Stimulated activated CD4-positive, alpha-beta T cell treated with anti-CD3 and anti-CD28 coated beads, Interleukin-1b, Interleukin-23, amount 100 ng/mL, for 1 hour (primary cell): ENCODE measurements at regions not wholly inside any gene's neighbourhood (a gene's known extent, or its start where the extent isn't known, plus 50 kb on each side); places are given as distances from the start of the nearest gene placed in this dataset.

ENCODE experiments used
- DNase-seq, 2 donors: peaks; one replicate each; pipeline ENCODE4 v3.0.0-alpha.2; 2020; ENCODE audit warnings: low read depth in 2 of 2

DNA sequence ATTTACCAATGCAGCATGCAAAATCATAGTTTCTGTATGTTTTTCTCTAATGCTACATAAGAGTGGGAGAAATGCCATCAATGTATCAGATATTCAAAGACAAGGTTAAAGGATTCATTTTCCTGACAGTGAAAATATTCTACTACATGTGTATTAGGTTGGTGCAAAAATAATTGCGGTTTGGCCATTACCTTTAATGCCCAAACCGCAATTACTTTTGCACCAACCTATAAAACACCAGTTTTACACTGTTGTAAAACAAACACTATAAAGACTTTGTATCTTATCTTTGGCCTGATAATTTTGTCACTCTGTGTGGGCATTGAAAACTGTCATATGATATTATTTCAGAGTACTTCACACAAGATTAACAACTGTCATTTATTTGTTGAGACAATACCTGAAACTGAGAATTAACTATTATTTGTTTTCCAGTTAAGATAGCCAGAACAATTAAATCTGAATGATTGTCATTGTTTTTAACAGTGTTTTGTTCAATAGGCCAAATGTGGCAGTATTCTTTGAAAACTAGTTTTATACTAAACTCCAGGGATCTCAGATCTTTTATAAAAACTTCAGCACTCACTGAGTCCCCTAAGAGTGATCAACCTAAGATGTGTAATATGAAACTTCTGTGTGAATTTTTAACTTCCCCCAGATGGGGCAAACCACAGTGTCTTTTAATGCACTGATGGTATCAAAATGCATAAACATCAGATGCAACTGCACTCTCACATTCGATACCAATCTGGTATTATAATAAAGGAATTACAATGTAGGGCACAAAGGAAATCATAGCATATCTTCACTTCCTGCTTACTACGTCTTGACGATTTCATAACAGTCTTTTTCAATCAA, 53.8 kb upstream of the FBN2 start:
- no peak for DNase-seq

DNA sequence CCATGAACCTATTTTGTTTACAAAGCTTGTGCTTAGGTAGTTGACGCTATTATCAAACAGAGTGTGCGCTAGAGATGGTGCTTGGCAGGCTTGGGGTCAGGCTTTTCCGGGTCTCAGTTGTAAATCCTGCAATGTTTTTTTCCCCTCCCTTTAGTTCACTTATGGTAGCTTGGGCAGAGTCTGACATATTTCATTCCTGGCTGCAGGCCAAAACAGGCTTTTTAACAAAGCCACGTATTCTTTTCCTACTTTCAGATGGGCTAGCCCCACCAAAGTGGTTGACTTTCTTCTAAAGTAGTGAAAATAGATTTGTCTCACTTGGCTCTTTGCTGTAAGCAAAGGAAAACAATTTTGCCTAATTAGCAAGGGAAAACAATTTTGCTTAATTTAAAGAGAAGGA, 58.0 kb upstream of the FBN2 start:
- DNase-seq, result no peak

DNA sequence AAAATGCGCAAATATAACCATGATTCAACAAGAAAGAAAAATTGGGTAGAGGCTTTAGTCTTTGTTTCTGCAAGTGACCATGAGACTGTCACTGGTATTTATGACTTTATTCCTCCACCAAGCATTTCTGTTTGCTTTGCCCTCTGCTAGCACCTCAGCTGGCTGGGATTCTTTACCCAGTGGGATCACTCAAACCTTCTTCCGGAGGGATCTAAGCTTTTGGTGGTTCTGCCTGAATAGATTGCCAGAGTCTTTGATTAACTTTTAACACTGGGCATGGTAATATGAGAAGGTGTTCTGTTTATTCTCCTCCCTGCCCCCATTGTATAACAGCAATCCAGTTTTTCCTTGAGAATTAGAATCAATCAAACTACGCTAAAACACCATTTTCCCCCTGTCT, 59.1 kb upstream of the FBN2 start:
- DNase-seq, result no peak

DNA sequence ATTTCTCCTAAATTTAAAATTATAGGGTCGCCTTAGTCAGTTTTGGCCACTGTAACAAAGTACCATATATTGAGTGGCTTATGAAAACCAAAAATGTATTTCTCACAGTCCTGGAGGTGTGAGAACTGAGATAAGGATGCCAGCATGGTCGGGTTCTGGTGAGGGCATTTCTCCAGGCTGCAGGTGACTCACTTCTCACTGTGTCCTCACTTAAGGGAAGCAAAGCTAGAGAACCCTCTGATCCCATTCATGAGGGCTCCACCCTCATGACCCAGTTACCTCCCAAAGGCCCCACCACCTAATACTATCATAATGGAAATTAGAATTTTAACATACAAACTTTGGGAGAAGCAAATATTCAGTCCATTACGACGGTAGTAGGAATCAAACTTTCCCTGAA, 75.1 kb upstream of the FBN2 start:
- no peak for DNase-seq

DNA sequence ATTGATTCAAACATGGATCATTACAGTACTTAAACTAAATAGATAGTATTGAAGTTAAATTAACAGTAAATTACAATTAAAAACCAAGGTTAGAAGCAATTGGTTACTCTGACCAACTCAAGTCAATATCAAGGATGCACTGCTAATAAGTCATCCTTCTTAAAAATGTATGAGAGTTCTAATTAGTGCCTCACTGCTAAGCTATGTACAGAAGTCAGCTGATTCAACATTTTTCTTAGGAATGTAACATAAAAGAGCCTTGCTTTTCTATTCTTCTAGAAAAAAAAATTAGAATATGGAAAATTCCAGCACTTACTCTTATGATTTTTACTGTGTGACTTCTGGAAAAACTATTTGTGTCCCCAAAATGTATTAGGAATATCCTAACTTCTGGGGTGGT, 75.7 kb upstream of the FBN2 start:
- no peak for DNase-seq

DNA sequence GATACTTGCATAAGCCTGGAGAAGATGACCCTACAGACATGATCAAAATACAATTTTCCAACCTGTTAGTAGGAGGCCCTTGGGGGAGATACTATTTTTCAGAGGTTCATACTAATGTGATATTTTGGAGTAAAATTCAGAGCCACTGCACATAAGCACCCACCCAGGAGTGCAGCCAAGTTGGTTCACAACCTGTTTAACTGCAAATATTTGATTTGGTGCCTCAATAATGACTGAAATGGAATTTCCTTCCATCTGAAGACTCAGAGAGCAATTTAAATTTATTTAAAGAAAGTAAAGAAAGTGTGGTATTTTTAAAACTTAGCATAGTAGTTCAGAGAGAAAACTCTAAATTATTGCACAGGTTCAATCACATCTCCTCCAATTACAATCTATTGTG, 77.5 kb upstream of the FBN2 start:
- DNase-seq, result no peak

DNA sequence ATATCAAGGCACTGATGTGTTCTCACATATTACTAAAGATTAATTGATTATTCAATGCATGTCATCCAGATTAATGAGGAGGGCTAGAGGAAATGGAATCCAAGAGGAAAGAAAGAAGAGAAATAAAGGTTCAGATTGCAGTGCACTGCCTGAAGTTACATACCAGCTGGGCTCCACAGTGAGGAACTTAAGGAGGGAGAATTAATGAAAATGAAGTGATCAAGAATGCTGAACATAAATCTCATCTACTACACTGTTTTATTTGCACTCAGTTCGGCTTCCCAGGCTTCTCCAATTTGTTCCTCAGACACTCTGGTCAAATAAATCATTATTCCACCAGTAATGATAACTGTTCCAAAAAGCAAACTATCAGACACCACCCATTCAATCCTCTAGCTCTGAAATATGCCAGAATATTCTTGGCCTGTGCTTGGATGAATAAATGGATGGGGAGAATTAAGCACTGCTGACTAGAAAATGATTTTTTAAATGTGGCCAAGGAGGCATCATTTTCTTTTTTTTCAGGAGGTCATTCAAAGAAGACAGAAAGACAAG, 88.6 kb upstream of the FBN2 start:
- DNase-seq, result no peak

DNA sequence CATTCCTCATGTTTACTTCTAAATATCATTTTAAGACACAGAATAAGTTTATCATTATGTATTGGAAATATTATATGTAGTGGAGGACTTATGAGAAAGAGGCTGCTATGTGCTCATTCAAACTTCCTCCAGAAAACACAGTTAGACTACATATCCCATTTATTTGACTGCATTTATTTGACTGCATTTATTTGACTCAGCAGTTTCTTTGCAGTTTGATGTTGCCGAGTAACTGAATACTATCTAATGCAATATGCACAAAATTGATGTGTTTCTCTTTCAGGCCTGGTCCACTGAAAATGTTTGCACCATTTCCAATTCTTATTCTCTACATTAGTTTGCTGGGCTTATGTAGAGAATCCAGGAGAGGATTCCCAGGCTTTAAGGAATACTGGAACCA, 89.9 kb upstream of the FBN2 start:
- DNase-seq, result no peak

DNA sequence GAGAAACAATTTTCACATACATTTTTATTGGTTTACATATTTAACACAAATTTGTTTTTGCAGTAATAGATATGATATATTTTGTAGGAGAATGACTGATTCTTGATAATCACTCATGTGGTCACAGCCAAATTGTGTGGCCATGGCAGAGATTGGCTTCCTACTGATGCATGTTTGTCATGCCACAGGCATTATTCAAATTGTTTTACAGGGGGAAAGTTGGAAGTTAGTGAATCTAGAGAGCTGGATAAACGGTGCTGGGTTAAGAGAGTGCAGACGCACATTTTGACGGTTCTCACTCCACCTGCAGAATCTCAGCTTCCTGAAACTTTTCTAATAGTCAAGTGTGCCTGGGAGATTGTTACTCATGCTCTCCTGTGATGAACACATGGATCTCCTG, 91.1 kb upstream of the FBN2 start:
- no peak for DNase-seq

DNA sequence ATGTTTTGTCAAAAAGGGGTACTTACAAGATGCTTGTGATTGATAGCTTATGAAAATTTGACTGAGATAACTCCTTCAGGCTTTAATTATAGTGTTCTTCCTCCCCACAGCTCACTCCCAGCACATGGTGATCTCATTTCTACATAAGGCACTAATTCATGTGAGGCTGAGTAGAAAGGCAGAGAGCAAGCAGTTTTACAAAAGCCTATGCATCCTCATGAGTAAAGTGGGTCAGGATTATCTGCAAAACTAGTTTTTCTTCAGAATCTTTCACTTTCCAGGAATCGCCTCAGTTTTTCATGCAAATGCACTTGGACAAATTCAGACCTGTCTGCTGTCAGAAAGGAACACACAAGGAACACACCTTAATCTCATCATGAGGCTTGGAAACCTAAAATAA, 92.1 kb upstream of the FBN2 start:
- no peak for DNase-seq

DNA sequence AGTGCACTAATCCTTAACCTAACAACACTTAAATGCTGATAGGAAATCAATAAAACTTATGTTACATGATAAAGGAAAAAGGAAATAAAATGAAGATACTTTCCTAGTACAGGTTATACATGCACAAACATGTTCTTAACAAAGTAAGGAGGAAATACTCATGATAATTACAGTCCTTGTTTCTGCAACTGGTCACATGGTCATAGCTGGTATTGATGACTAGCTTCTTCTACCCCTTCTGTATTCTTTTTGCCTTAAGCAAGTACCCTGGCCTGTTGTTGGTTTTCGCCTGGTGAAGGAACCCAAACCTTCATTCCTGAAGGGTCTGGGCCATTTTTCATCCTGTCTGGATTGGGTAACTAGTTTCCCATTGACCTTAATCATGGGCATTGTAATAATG, 93.7 kb upstream of the FBN2 start:
- no peak for DNase-seq

DNA sequence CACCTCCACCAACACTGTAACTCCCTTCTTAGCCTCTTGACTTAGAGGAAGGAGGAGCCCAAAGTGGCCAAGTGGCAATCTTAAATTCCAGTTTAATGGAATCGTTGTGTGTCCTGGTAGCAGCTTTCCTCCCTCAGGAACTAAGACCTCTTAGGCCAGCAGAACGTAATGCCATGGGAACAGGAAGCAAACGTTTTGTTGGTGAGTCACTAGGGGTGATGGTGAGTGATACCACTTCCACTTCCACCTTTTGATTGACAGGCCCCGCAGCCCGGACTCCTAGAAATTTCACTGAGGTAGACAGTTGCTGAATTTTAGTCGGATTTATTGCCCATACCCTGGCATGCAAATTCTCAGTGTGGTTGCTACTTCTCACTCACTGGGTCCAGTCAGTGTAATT, 94.2 kb upstream of the FBN2 start:
- no peak for DNase-seq

DNA sequence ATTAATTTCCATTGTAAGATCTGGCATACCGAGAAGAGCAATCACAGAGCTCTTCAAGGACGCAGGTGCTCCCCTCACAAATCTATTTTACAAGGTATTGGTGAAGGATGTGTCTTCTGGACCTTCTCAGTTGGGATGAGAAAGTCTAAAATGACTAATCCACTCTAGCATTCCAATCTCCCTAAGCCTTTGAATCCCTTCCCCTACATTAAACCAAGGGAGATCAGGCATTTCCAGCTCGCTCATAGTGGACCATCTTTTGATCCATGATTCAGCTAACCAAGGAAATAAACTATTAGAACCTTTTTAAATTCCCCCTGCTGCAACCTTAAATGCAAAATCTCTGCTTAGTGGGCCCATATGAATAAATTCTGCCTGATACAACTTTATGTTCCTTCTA, 95.9 kb upstream of the FBN2 start:
- no peak for DNase-seq

DNA sequence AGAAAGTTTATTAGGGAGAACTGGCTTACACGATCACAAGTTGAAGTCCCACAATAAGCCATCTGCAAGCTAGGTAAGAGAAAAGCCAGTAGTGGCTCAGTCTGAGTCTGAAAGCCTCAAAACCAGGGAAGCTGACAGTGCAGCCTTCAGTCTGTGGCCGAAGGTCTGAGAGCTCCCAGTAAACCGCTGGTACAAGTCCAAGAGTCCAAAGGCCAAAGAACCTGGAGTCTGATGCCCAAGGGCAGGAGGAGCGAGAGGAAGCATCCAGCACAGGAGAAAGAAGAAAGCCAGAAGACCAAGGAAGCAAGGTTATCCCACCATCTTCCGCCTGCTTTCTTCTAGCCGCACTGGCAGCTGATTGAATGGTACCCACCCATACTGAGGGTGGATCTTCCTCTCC, 97.3 kb upstream of the FBN2 start:
- no peak for DNase-seq

DNA sequence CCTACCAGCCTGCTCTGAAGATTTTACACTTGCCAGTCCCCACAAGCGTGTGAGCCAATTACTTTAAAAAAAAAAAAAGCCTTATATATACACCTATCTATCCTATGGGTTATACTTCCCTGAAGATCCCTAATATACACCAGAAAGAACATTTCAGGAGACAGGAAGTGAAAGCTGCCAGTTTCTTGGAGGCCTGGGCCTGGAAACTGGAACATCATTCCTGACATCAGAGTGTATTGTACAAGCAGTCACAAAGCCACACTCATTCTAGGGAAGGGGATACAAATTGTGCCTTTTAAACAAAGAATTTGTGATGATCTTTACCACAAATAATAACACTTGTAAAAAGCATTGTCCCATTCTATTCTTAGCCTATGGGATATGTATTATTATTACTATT, 98.3 kb upstream of the FBN2 start:
- no peak for DNase-seq

DNA sequence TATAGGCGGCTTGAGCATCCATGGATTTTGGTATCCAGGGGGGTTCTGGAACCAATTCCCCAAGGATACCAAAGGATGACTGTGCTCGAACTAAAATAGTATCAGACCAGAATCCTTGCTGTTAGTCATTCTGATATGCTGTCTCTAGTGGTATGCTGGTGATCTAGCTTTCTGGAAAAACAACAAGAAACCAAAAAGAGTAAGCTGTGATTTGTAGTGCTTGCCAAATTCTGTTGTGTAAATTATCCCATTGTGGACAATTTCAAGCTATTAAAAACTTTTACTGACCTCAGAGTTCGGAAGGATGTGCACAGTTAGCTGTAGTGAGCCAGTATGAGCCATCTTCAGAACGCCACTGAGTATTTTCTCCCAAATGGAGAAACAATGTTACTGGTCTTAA, 99.0 kb upstream of the FBN2 start:
- DNase-seq, result no peak

DNA sequence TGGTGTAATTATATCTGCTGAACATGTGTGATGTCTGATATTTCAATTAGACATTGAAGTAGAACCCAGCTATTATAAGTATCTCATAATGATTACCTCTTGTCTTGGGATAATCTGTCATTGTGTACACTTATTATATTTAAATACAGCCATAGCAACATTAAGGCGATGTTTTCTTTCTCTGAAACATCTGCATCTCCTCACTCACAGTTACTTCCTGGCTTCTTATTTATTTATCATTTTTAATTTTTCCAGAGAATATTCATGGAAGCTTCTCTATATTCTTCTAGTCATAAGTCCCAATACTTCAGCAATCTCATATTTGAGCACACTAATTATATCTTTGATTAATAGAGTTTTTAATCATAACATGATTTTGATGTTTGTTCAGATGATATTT, 103.8 kb upstream of the FBN2 start:
- no peak for DNase-seq

DNA sequence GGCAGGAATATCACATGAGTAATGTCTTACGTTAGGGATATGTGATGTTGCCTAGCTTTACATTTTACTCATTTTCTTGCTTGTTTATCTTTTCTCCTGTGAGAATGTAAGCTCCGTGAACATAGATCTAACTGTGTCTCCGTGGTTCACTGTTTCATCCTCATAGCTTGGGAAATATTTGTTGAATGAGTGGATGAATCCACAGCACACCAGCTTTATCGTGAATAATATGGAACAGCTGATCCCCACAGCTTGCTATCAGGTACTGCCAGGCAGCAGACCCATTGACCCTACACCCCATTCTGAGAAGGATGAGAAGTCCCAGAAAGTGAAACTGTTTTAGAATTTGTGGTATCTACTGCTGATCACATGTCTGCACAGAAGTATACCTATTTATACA, 106.8 kb upstream of the FBN2 start:
- no peak for DNase-seq

DNA sequence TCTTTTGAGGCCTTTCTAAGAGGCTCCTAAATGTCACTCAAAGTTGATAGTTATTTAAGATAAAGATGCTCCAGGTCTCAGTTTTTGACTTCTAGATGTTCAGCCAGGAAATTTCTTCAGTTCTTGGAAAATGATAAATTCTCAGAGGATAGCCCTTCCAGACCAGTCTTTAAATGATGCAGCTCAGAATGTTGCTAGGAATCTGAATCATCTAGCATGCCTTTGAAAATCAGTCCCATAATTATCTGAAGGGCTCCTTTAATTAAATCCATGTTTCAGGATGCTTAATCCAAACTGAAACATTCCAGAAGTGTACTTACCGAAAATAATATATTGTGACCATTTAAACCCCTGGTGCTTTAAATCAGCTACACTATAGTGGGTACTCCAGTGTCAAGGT, 107.5 kb upstream of the FBN2 start:
- DNase-seq, result no peak

DNA sequence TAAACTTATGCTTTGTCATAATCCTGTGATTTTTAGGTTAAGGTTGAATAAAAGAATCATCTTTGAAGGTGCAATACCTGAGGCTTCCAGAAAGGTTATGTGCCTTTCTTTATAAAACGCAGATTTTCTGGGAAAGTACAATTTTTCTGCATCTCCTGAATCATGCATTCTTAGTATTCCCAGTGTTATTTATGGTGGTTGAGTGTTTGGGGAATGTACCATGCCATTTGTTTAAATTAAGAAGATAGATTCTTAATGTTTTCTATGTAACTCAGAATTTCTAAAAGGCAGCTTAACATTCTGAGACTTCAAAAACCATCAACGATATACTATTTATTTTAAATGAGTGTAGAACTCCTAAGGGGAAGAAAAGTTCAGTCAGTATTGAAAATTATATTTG, 108.1 kb upstream of the FBN2 start:
- DNase-seq, result no peak

DNA sequence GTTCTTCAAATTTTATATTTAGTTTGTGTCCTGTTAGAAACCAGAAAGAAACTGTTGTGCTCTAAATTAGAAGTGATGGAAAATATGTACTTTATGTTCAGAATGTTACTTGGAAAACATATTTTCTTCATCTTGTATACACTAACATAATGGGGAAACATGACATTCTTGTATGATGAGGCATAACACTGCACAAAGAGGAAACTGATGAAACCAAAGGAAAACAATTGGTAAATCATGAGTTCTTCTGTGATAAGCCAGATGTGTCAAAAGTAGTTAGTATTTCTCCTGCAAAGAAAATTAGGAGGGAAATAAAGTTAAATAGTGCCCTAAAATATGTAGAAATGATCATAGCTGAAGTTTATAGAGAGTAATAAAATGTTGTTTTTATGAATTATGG, 111.1 kb upstream of the FBN2 start:
- DNase-seq, result no peak

DNA sequence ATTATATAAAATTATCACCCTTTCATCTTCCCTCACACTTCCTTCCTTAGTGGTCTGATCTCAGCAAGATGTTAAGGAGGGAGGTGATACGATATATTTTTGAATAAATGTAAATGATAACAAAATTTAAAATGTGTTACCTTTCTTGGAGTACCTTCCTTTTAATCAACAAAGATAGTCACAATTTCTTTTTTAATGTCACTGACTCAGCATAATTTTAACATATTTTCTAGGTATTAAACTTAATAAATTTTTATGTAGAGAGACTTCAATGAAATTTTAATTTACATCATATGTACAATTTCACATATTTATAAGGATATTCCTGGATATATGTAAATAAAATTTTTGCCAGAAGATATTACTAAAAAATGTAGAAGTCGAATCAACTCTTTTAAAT, 125.0 kb upstream of the FBN2 start:
- DNase-seq, result no peak

DNA sequence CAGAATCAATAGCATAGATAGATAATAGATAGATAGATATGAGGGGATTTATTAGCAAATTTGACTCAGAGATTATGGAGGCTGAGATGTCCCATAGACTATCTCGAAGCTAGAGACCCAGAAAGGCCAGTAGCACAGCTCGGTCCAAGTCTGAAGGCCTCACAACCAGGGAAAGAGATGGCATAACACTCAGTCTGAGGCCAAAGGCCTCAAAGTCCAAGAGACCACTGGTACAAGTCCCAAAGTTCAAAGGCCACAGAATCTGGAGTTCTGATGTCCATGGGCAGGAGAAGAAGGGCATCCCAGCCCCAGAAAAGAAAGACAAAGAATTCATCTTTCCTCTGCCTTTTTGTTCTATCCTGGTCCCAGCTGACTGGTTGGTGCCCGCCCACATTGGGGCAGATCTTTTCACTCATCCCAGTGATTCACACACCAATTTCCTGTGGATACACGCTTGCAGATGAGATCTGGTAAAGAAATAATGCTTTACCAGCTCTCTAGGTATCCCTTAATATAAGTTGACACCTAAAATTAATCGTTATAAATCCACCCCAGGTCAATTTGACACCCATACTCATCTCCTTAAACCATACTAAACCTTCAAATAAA, 127.8 kb upstream of the FBN2 start:
- DNase-seq, result no peak

DNA sequence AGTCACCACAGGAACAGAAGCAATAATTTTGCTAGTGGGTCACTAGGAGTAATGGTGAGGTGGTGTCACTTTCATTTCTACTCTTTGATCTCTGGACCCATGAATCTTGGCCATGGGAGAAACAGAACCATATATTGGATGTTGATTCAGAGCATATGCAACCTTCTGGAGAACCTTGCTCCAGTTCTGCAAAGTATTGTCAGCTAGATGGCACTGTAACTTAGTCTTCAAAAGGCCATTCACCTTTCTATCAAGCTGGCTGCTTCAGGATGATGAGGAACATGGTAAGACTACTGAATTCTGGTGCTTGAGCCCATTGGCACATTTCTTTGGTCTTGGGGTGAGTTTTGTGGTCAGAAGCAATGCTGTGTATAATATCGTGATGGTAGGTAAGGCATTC, 129.1 kb upstream of the FBN2 start:
- DNase-seq, result no peak
